ENCODE measurements at regions not wholly inside any gene's neighbourhood (a gene's known extent, or its start where the extent isn't known, plus 50 kb on each side); places are given as distances from the start of the nearest gene placed in this dataset.

GRCh38 chr6:121826156-121826810 is 390.8 kb downstream of the GJA1 start:
- no peaks in the 10 kb centered on the region for H3K9me3 ChIP-seq
- no peak for FAIRE-seq
- 35% methylated on average over 4 of the region's 4 CpGs for WGBS (ENCODE audit: missing lambda C conversion rate)
- peak; percentile 94 for ATAC-seq
- ChIA-PET POLR2A (no interaction called here), CTCF (no interaction called here)
- peak overlapping the region; percentile 56 for H3K4me2 ChIP-seq
- peaks cover 38% of the 10 kb centered on the region for H3K4me1 ChIP-seq
- H3K4me3 ChIP-seq, result no peak overlapping the region
- H3K27ac ChIP-seq, result peak overlapping the region; percentile 50 to 80; a peak in 4 of 6 replicates
- TF ChIP-seq MAFK (IDR thresholded peaks at IDR 0.05; ENCODE audit: partially characterized antibody), result peak; percentile 7
- TF ChIP-seq FOSL2 (IDR thresholded peaks at IDR 0.05), result peak; percentile 76
- peak; percentile 92 for TF ChIP-seq FOSL2 (CRISPR knock-in tag; IDR thresholded peaks at IDR 0.05)
- no peak for TF ChIP-seq MAZ (IDR thresholded peaks at IDR 0.05; ENCODE audit: borderline replicate concordance, low read depth, low read length)
- peak; percentile 68; the same call in 1 of the 2 replicates for TF ChIP-seq JUNB (IDR thresholded peaks at IDR 0.05)
- DNase-seq (ENCODE audit: low read depth in 1 of 2, low spot score in 1 of 2), result peak; percentile 35 to 64

GRCh38 chr6:121828146-121828886 is 392.9 kb downstream of the GJA1 start:
- Histone ChIP-seq H3K27ac (peak overlapping the region in 1 of 2 experiments; percentile 46; a peak in 2 of 6 replicates), H3K9me3 (no peaks in the 10 kb centered on the region), H3K4me1 (peaks cover 32% of the 10 kb centered on the region), H3K4me3 (no peak overlapping the region), H3K4me2 (no peak overlapping the region)
- DNase-seq (ENCODE audit: low read depth in 1 of 2, low spot score in 1 of 2) (no peak), ATAC-seq (no peak), FAIRE-seq (no peak)
- POLR2A ChIA-PET, result no interaction called here
- WGBS (ENCODE audit: missing lambda C conversion rate), result 69% methylated on average over 5 of the region's 5 CpGs
- TF ChIP-seq POLR2AphosphoS2 (conservative IDR thresholded peaks at IDR 0.05; ENCODE audit: low read length) (no peak), MAFK (IDR thresholded peaks at IDR 0.05; ENCODE audit: partially characterized antibody) (peak; percentile 72)
- CTCF ChIA-PET, result no interaction called here

- TF ChIP-seq ZC3H11A (IDR thresholded peaks at IDR 0.05) (no peak), TFCP2L1 (CRISPR knock-in tag; IDR thresholded peaks at IDR 0.05) (no peak), NR3C1 (IDR thresholded peaks at IDR 0.05) (no peak), CBX8 (IDR thresholded peaks at IDR 0.05) (no peak), RARB (CRISPR knock-in tag; IDR thresholded peaks at IDR 0.05) (no peak), POLR2AphosphoS2 (conservative IDR thresholded peaks at IDR 0.05; ENCODE audit: low read length) (no peak), KDM5A (IDR thresholded peaks at IDR 0.05) (no peak), RAD21 (conservative IDR thresholded peaks at IDR 0.05 in 1 of 2, IDR thresholded peaks at IDR 0.05 in 1 of 2) (no peak), E2F6 (IDR thresholded peaks at IDR 0.05; ENCODE audit: borderline replicate concordance, low read depth) (no peak), HDAC2 (IDR thresholded peaks at IDR 0.05) (no peak), JUN (IDR thresholded peaks at IDR 0.05) (no peak), NFE2L2 (conservative IDR thresholded peaks at IDR 0.05; ENCODE audit: low read length) (no peak), HOXA7 (CRISPR knock-in tag; IDR thresholded peaks at IDR 0.05) (no peak)
- TF ChIP-seq, protein P1, sequence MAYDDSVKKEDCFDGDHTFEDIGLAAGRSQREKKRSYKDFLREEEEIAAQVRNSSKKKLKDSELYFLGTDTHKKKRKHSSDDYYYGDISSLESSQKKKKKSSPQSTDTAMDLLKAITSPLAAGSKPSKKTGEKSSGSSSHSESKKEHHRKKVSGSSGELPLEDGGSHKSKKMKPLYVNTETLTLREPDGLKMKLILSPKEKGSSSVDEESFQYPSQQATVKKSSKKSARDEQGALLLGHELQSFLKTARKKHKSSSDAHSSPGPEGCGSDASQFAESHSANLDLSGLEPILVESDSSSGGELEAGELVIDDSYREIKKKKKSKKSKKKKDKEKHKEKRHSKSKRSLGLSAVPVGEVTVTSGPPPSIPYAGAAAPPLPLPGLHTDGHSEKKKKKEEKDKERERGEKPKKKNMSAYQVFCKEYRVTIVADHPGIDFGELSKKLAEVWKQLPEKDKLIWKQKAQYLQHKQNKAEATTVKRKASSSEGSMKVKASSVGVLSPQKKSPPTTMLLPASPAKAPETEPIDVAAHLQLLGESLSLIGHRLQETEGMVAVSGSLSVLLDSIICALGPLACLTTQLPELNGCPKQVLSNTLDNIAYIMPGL (CRISPR knock-in tag; IDR thresholded peaks at IDR 0.05; ENCODE audit: borderline replicate concordance), result no peak
- TF ChIP-seq, protein P2, sequence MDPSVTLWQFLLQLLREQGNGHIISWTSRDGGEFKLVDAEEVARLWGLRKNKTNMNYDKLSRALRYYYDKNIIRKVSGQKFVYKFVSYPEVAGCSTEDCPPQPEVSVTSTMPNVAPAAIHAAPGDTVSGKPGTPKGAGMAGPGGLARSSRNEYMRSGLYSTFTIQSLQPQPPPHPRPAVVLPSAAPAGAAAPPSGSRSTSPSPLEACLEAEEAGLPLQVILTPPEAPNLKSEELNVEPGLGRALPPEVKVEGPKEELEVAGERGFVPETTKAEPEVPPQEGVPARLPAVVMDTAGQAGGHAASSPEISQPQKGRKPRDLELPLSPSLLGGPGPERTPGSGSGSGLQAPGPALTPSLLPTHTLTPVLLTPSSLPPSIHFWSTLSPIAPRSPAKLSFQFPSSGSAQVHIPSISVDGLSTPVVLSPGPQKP (IDR thresholded peaks at IDR 0.05; ENCODE audit: low read depth, low read length), result no peak
- TF ChIP-seq, protein P3, sequence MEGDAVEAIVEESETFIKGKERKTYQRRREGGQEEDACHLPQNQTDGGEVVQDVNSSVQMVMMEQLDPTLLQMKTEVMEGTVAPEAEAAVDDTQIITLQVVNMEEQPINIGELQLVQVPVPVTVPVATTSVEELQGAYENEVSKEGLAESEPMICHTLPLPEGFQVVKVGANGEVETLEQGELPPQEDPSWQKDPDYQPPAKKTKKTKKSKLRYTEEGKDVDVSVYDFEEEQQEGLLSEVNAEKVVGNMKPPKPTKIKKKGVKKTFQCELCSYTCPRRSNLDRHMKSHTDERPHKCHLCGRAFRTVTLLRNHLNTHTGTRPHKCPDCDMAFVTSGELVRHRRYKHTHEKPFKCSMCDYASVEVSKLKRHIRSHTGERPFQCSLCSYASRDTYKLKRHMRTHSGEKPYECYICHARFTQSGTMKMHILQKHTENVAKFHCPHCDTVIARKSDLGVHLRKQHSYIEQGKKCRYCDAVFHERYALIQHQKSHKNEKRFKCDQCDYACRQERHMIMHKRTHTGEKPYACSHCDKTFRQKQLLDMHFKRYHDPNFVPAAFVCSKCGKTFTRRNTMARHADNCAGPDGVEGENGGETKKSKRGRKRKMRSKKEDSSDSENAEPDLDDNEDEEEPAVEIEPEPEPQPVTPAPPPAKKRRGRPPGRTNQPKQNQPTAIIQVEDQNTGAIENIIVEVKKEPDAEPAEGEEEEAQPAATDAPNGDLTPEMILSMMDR (IDR thresholded peaks at IDR 0.05), result no peak
- DNase-seq (ENCODE audit: low read depth in 1 of 2, low spot score in 1 of 2), result no peak
- H3K9me3 ChIP-seq, result no peaks in the 10 kb centered on the region
- ATAC-seq, result no peak
- 92% methylated on average over 1 of the region's 1 CpG for WGBS (ENCODE audit: missing lambda C conversion rate)
- POLR2A ChIA-PET, result no interaction called here
- H3K4me2 ChIP-seq, result no peak overlapping the region
- peaks cover 16% of the 10 kb centered on the region for H3K4me1 ChIP-seq
- no peak overlapping the region for H3K4me3 ChIP-seq
- no peak overlapping the region for H3K27ac ChIP-seq
- FAIRE-seq, result no peak
- CTCF ChIA-PET, result no interaction called here
Measured at GRCh38 chr6:121830736-121831135, 395.3 kb downstream of the GJA1 start.

All from A549 (cell line).